Vagina (tissue), 2 donors: ENCODE measurements at regions not wholly inside any gene's neighbourhood (a gene's known extent, or its start where the extent isn't known, plus 50 kb on each side); places are given as distances from the start of the nearest gene placed in this dataset.

ENCODE experiments used
- DNase-seq, 2 donors: peaks; one replicate each; pipeline ENCODE4 v3.0.0-alpha.2; 2017; ENCODE audit errors: extremely low spot score in 2 of 2
- H3K27ac ChIP-seq: fragments of 200-600 bp; sonication (generic); one replicate; pipeline ENCODE4 v1.5.1; 2019
- H3K27me3 ChIP-seq: fragments of 200-600 bp; sonication (generic); one replicate; pipeline ENCODE4 v1.5.1; 2019
- H3K36me3 ChIP-seq, 2 donors: fragments of 200-600 bp; sonication (generic); one replicate each; pipeline ENCODE4 v1.5.1; 2017 to 2019
- H3K4me1 ChIP-seq: fragments of 200-600 bp; sonication (generic); one replicate; pipeline ENCODE4 v1.5.1; 2019
- H3K4me3 ChIP-seq, 2 donors: fragments of 200-600 bp; sonication (generic); 1 replicate in 1 of 2; 2 replicates in 1 of 2; pipeline ENCODE4 v1.5.1; 2016 to 2019
- H3K9me3 ChIP-seq: fragments of 200-600 bp; sonication (generic); one replicate; pipeline ENCODE4 v1.5.1; 2019
- POLR2A ChIP-seq, 2 donors: fragments of 450-650 bp; IDR thresholded peaks; one replicate each; pipeline ENCODE4 v1.6.1; 2017; ENCODE audit warnings: antibody characterized with exemption in 2 of 2, mild to moderate bottlenecking in 2 of 2, moderate library complexity in 2 of 2
- POLR2AphosphoS5 ChIP-seq, 2 donors: sonication (generic); formaldehyde crosslinking; IDR thresholded peaks; one replicate each; pipeline ENCODE4 v1.9.0; 2017; ENCODE audit warnings: antibody characterized with exemption in 2 of 2, mild to moderate bottlenecking in 2 of 2, low read depth in 1 of 2; ENCODE audit not compliant: insufficient read depth in 1 of 2
- intact Hi-C: fragments of 100-400 bp; cut with DNase I; formaldehyde crosslinking; loops from one replicate; pipeline ENCODE4 v1.15.1; 2023
- TF ChIP-seq, protein P1 (sequence below), 3 experiments: fragments of 450-650 bp in 2 of 3; fragments of 200-600 bp in 1 of 3; sonication (generic) in 1 of 3; IDR thresholded peaks; one replicate each; pipeline ENCODE4 v1.5.1; 2017 to 2019; ENCODE audit warnings: antibody characterized with exemption in 3 of 3, mild to moderate bottlenecking in 2 of 3, moderate library complexity in 2 of 3

DNA sequence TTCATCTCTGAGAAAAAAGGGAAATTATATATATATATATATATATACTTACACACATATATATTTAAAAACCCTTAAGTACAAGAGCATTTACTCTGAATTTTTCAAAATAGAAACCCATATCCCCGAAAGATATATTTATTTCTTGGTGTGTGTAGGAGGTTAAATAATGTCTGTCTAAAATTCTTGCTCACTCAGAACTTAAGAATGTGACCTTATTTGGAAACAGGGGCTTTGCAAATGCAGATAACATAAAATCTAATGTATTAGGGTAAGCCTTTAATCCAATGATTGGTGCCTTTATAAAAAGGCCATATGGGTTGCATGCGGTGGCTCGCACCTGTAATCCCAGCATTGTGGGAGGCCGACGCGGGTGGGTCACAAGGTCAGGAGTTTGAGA, 517.3 kb upstream of the TLE4 start:
- no peak overlapping the region for H3K4me3 ChIP-seq
- DNase-seq = no peak
- no peak overlapping the region for H3K27ac ChIP-seq
- H3K9me3 ChIP-seq = no peaks in the 10 kb centered on the region
- H3K27me3 ChIP-seq = no peaks in the 10 kb centered on the region
- TF ChIP-seq POLR2AphosphoS5 (IDR thresholded peaks at IDR 0.05; ENCODE audit: insufficient read depth in 1 of 2, low read depth in 1 of 2) = no peak
- no peak for TF ChIP-seq POLR2A (IDR thresholded peaks at IDR 0.05)
- H3K36me3 ChIP-seq = no peaks in the 10 kb centered on the region
- no peaks in the 10 kb centered on the region for H3K4me1 ChIP-seq
- intact Hi-C loops = no loop called here

DNA sequence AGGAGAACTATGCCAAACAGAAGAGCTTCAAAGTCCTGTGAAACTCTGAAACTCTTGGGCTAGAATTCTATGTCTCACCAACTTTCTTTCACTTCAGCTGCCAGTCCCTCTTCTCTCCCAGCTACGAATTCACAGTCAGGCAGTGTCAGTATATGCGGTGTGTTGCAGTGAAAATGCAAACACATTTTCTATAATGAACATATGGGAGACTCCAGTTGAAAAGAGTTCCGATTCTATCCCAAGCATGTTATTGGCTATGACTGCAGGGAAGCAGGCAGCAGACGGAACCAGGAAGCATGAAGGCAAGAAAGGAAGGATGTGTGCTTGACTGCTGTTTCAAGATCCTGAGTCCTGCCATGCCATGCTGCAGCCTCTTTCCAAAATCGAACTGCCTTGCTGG, 515.7 kb upstream of the TLE4 start:
- no peak overlapping the region for H3K27ac ChIP-seq
- TF ChIP-seq POLR2A (IDR thresholded peaks at IDR 0.05) (no peak), POLR2AphosphoS5 (IDR thresholded peaks at IDR 0.05; ENCODE audit: insufficient read depth in 1 of 2, low read depth in 1 of 2) (no peak)
- TF ChIP-seq, protein P1, sequence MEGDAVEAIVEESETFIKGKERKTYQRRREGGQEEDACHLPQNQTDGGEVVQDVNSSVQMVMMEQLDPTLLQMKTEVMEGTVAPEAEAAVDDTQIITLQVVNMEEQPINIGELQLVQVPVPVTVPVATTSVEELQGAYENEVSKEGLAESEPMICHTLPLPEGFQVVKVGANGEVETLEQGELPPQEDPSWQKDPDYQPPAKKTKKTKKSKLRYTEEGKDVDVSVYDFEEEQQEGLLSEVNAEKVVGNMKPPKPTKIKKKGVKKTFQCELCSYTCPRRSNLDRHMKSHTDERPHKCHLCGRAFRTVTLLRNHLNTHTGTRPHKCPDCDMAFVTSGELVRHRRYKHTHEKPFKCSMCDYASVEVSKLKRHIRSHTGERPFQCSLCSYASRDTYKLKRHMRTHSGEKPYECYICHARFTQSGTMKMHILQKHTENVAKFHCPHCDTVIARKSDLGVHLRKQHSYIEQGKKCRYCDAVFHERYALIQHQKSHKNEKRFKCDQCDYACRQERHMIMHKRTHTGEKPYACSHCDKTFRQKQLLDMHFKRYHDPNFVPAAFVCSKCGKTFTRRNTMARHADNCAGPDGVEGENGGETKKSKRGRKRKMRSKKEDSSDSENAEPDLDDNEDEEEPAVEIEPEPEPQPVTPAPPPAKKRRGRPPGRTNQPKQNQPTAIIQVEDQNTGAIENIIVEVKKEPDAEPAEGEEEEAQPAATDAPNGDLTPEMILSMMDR (IDR thresholded peaks at IDR 0.05) = no peak
- no peaks in the 10 kb centered on the region for H3K9me3 ChIP-seq
- H3K36me3 ChIP-seq = no peaks in the 10 kb centered on the region
- no peak for DNase-seq
- no peaks in the 10 kb centered on the region for H3K27me3 ChIP-seq
- H3K4me3 ChIP-seq = no peak overlapping the region
- H3K4me1 ChIP-seq = no peaks in the 10 kb centered on the region
- intact Hi-C loops = no loop called here

DNA sequence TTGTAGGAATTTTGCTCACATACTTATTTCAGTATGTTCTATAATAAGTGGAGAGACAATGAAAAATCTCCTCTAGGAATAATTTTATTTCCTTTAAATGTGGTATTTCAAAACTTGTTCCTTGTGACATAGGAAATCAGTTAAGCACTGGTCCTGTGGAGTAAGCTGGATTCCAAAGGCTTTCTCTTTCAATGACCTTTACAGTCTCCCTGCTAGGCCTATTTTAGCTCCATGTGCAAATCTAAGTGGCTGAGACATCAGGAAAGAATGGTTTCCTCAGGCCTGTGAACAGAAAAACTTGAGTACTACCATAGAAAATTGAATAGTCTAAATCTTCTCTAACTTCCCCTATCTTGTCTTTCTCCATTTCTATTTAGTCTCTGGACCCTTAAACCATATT, 514.2 kb upstream of the TLE4 start:
- Histone ChIP-seq H3K27me3 (no peaks in the 10 kb centered on the region), H3K4me1 (no peaks in the 10 kb centered on the region), H3K9me3 (no peaks in the 10 kb centered on the region), H3K4me3 (no peak overlapping the region), H3K27ac (no peak overlapping the region), H3K36me3 (no peaks in the 10 kb centered on the region)
- intact Hi-C loops = no loop called here
- no peak for DNase-seq
- TF ChIP-seq POLR2AphosphoS5 (IDR thresholded peaks at IDR 0.05; ENCODE audit: insufficient read depth in 1 of 2, low read depth in 1 of 2) (no peak), POLR2A (IDR thresholded peaks at IDR 0.05) (no peak)
- TF ChIP-seq, protein P1 (IDR thresholded peaks at IDR 0.05) = no peak

DNA sequence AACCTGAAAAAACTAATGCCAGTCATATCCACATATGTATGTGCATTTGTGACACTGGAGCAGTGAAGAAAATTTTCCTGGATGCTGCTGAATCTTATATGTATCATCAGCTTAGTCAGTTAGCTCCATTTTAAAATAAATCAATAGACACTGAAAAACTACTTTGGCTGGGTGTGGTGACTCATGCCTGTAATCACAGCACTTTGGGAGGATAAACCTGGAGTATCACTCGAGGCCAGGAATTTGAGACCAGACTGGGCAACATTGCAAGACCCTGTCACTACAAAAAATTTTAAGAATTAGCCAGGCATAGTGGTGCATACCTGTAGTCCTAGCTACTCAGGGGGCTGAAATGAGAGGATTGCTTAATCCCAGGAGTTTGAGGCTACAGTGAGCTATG, 511.0 kb upstream of the TLE4 start:
- Histone ChIP-seq H3K4me3 (no peak overlapping the region), H3K27me3 (no peaks in the 10 kb centered on the region), H3K4me1 (no peaks in the 10 kb centered on the region), H3K36me3 (no peaks in the 10 kb centered on the region), H3K9me3 (no peaks in the 10 kb centered on the region), H3K27ac (no peak overlapping the region)
- no peak for DNase-seq
- intact Hi-C loops = no loop called here
- TF ChIP-seq POLR2AphosphoS5 (IDR thresholded peaks at IDR 0.05; ENCODE audit: insufficient read depth in 1 of 2, low read depth in 1 of 2) = no peak
- TF ChIP-seq, protein P1 (IDR thresholded peaks at IDR 0.05) = no peak
- TF ChIP-seq POLR2A (IDR thresholded peaks at IDR 0.05) = no peak

DNA sequence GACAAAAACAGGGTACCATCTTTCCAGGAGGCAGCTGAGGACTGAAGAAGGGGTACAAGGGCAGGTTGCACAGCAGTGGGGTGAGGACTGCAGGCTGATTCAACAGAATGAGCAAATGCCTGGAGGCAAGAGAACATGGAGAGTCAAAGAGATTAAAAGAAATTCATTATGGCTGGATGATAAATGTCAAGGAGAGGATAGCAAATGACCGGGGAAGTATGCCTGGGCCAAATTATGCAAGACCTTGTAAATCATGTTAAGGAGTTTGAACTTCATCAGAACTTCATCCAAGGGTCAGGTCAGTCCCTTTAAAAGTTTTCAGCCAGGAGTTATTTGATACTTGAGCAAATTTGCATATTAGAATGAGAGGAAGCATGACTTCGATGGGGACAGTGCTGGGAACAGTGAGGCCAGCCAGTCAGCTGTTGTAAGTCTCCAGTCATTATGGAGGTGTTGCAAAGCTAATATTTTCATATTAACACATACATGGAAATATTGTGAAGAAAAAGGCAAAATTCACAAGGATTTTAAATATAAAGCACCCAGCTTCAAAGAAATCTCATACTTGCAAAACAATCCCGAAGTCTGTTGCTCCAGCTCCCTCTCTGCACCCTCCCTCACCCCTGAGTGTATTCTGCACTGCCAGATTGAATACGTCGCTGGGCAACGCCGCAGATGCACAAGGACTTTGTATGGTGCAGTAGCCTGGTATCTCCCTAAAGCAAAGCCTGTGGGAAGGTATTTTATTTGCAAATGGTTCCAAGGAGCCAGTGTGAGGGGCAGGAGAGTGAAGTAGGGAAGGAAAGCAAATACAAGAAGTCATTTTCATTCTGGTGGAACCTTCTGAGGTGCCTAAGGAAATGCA, 509.8 kb upstream of the TLE4 start:
- no peaks in the 10 kb centered on the region for H3K4me1 ChIP-seq
- H3K27me3 ChIP-seq = no peaks in the 10 kb centered on the region
- H3K4me3 ChIP-seq = no peak overlapping the region
- H3K36me3 ChIP-seq = no peaks in the 10 kb centered on the region
- H3K9me3 ChIP-seq = no peaks in the 10 kb centered on the region
- DNase-seq = no peak
- H3K27ac ChIP-seq = no peak overlapping the region
- intact Hi-C loops = no loop called here
- TF ChIP-seq, protein P1 (IDR thresholded peaks at IDR 0.05) = no peak
- TF ChIP-seq POLR2A (IDR thresholded peaks at IDR 0.05) (no peak), POLR2AphosphoS5 (IDR thresholded peaks at IDR 0.05; ENCODE audit: insufficient read depth in 1 of 2, low read depth in 1 of 2) (no peak)
